ENCODE measurements at regions not wholly inside any gene's neighbourhood (a gene's known extent, or its start where the extent isn't known, plus 50 kb on each side); places are given as distances from the start of the nearest gene placed in this dataset.

DNA sequence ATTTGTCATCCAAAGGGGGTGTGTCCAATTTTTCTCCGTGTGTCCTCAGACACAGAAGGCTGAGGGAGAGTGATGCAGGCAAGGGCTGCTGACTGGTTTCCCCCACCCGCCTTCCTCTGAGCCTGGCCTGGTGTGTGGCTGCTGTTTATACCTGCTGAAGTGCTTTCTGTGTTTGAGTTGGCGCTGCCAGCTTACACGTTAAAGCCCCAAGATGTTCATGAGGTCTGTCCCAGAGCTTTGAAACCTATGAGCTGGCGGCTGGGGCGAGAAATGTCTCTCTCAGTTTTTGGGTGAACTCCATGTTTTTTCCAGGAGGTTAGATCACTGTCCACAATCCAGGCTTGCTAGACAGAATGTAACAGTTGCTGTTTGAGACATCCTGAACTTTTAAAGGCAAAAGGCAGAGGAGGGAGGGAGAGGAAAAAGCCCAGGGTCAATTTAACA is 69.0 kb upstream of the CCN2 start (continued):
- TF ChIP-seq ZNF75D (CRISPR knock-in tag; IDR thresholded peaks at IDR 0.05; ENCODE audit: borderline replicate concordance) (no peak), FOXC1 (CRISPR knock-in tag; IDR thresholded peaks at IDR 0.05; ENCODE audit: borderline replicate concordance) (no peak), IRX3 (CRISPR knock-in tag; IDR thresholded peaks at IDR 0.05; ENCODE audit: borderline replicate concordance, low read depth) (no peak), ZBTB7A (CRISPR knock-in tag; IDR thresholded peaks at IDR 0.05) (no peak), KLF16 (CRISPR knock-in tag; IDR thresholded peaks at IDR 0.05) (peak in 1 of 2 experiments; percentile 3; a peak in 1 of 4 replicates), PCBP1 (IDR thresholded peaks at IDR 0.05; ENCODE audit: borderline replicate concordance, low read depth, low read length) (no peak), ZNF766 (CRISPR knock-in tag; IDR thresholded peaks at IDR 0.05; ENCODE audit: borderline replicate concordance) (no peak), ZNF329 (CRISPR knock-in tag; IDR thresholded peaks at IDR 0.05; ENCODE audit: low read depth) (0 out of 2 replicates have a peak, but pooled peaks have one; percentile 14), SP2 (CRISPR knock-in tag; IDR thresholded peaks at IDR 0.05) (no peak), FIP1L1 (IDR thresholded peaks at IDR 0.05; ENCODE audit: borderline replicate concordance, insufficient read depth, low read depth, low read length) (no peak), KAT8 (CRISPR knock-in tag; IDR thresholded peaks at IDR 0.05) (no peak), WIZ (CRISPR knock-in tag; IDR thresholded peaks at IDR 0.05) (no peak), TSC22D2 (CRISPR knock-in tag; IDR thresholded peaks at IDR 0.05; ENCODE audit: borderline replicate concordance) (no peak)
- TF ChIP-seq, protein P1, sequence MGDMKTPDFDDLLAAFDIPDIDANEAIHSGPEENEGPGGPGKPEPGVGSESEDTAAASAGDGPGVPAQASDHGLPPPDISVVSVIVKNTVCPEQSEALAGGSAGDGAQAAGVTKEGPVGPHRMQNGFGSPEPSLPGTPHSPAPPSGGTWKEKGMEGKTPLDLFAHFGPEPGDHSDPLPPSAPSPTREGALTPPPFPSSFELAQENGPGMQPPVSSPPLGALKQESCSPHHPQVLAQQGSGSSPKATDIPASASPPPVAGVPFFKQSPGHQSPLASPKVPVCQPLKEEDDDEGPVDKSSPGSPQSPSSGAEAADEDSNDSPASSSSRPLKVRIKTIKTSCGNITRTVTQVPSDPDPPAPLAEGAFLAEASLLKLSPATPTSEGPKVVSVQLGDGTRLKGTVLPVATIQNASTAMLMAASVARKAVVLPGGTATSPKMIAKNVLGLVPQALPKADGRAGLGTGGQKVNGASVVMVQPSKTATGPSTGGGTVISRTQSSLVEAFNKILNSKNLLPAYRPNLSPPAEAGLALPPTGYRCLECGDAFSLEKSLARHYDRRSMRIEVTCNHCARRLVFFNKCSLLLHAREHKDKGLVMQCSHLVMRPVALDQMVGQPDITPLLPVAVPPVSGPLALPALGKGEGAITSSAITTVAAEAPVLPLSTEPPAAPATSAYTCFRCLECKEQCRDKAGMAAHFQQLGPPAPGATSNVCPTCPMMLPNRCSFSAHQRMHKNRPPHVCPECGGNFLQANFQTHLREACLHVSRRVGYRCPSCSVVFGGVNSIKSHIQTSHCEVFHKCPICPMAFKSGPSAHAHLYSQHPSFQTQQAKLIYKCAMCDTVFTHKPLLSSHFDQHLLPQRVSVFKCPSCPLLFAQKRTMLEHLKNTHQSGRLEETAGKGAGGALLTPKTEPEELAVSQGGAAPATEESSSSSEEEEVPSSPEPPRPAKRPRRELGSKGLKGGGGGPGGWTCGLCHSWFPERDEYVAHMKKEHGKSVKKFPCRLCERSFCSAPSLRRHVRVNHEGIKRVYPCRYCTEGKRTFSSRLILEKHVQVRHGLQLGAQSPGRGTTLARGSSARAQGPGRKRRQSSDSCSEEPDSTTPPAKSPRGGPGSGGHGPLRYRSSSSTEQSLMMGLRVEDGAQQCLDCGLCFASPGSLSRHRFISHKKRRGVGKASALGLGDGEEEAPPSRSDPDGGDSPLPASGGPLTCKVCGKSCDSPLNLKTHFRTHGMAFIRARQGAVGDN (CRISPR knock-in tag; IDR thresholded peaks at IDR 0.05) = 0 out of 2 replicates have a peak, but pooled peaks have one; percentile 24
- TF ChIP-seq, protein P2, sequence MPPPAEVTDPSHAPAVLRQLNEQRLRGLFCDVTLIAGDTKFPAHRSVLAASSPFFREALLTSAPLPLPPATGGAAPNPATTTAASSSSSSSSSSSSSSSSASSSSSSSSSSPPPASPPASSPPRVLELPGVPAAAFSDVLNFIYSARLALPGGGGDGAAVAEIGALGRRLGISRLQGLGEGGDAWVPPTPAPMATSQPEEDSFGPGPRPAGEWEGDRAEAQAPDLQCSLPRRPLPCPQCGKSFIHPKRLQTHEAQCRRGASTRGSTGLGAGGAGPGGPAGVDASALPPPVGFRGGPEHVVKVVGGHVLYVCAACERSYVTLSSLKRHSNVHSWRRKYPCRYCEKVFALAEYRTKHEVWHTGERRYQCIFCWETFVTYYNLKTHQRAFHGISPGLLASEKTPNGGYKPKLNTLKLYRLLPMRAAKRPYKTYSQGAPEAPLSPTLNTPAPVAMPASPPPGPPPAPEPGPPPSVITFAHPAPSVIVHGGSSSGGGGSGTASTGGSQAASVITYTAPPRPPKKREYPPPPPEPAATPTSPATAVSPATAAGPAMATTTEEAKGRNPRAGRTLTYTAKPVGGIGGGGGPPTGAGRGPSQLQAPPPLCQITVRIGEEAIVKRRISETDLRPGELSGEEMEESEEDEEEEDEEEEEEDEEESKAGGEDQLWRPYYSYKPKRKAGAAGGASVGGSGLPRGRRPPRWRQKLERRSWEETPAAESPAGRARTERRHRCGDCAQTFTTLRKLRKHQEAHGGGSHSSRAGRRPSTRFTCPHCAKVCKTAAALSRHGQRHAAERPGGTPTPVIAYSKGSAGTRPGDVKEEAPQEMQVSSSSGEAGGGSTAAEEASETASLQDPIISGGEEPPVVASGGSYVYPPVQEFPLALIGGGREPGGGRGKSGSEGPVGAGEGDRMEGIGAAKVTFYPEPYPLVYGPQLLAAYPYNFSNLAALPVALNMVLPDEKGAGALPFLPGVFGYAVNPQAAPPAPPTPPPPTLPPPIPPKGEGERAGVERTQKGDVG (CRISPR knock-in tag; IDR thresholded peaks at IDR 0.05; ENCODE audit: borderline replicate concordance) = 0 out of 2 replicates have a peak, but pooled peaks have one; percentile 68
- TF ChIP-seq, protein P3, sequence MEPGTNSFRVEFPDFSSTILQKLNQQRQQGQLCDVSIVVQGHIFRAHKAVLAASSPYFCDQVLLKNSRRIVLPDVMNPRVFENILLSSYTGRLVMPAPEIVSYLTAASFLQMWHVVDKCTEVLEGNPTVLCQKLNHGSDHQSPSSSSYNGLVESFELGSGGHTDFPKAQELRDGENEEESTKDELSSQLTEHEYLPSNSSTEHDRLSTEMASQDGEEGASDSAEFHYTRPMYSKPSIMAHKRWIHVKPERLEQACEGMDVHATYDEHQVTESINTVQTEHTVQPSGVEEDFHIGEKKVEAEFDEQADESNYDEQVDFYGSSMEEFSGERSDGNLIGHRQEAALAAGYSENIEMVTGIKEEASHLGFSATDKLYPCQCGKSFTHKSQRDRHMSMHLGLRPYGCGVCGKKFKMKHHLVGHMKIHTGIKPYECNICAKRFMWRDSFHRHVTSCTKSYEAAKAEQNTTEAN (CRISPR knock-in tag; conservative IDR thresholded peaks at IDR 0.05) = no peak
- TF ChIP-seq, protein P4, sequence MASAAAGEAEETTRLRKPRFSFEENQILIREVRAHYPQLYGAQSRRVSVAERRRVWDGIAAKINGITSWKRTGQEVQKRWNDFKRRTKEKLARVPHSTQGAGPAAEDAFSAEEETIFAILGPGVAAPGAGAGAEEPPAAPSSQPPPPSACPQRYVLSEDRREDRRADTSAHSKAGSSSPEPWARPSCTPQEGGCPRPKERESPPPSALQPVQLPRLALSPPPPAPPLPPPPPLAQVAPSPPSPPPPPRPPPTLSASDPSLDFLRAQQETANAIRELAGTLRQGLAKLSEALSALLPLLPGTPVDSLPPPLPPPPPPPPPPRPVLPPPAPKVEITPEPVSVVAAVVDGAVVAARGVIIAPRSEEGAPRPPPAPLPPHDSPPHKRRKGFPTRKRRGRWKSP (CRISPR knock-in tag; IDR thresholded peaks at IDR 0.05) = 0 out of 2 replicates have a peak, but pooled peaks have one; percentile 18

All from HepG2 (cell line).